ENCODE measurements at regions not wholly inside any gene's neighbourhood (a gene's known extent, or its start where the extent isn't known, plus 50 kb on each side); places are given as distances from the start of the nearest gene placed in this dataset.
"Not testable (repeated sequence)": the region's sequence is repeated elsewhere in the genome, so short reads cannot be mapped to it uniquely, and the experiment has no call there.

- Histone ChIP-seq H3K27ac (ENCODE audit: low read length) (no peak overlapping the region), H3K4me1 (ENCODE audit: control insufficient read depth in 1 of 2, extremely low read depth in 1 of 2, insufficient read depth in 2 of 2, low read length in 2 of 2) (no peaks in the 10 kb centered on the region), H3K36me3 (ENCODE audit: control insufficient read depth in 2 of 2, extremely low read depth in 1 of 2, insufficient read depth in 1 of 2, low read length in 1 of 2) (no peaks in the 10 kb centered on the region), H3K9me3 (no peaks in the 10 kb centered on the region), H3K27me3 (replicated peaks in 1 of 2; ENCODE audit: control insufficient read depth in 2 of 2, extremely low read depth in 1 of 2, insufficient read depth in 2 of 2, low read length in 1 of 2) (no peaks in the 10 kb centered on the region), H3K4me3 (ENCODE audit: control insufficient read depth in 1 of 2, extremely low read depth in 1 of 2, low read length in 1 of 2) (no peak overlapping the region)
- POLR2A ChIA-PET = no interaction called here
- CTCF ChIA-PET = no interaction called here
- Mint-ChIP-seq H3K27me3 (peaks cover 8 to 17% of the 10 kb centered on the region in 2 donors), H3K36me3 (no peaks in the 10 kb centered on the region), H3K4me1 (no peaks in the 10 kb centered on the region), H3K4me3 (no peak overlapping the region), H3K9me3 (no peaks in the 10 kb centered on the region), H3K27ac (no peak overlapping the region)
- 76% methylated on average over 3 of the region's 4 CpGs for whole genome bisulfite sequencing (ENCODE audit: insufficient coverage)
- ATAC-seq (replicated peaks in 1 of 4) (no peak), DNase-seq (no peak)
These were observed 386.0 kb upstream of the MAN1A1 start for GRCh38 chr6:119735530-119735929.

- Mint-ChIP-seq H3K9me3 (no peaks in the 10 kb centered on the region), H3K4me1 (no peaks in the 10 kb centered on the region), H3K27ac (no peak overlapping the region), H3K27me3 (peaks cover 8 to 17% of the 10 kb centered on the region in 2 donors), H3K4me3 (no peak overlapping the region), H3K36me3 (no peaks in the 10 kb centered on the region)
- Histone ChIP-seq H3K27me3 (replicated peaks in 1 of 2; ENCODE audit: control insufficient read depth in 2 of 2, extremely low read depth in 1 of 2, insufficient read depth in 2 of 2, low read length in 1 of 2) (no peaks in the 10 kb centered on the region), H3K4me1 (ENCODE audit: control insufficient read depth in 1 of 2, extremely low read depth in 1 of 2, insufficient read depth in 2 of 2, low read length in 2 of 2) (no peaks in the 10 kb centered on the region), H3K27ac (ENCODE audit: low read length) (no peak overlapping the region), H3K36me3 (ENCODE audit: control insufficient read depth in 2 of 2, extremely low read depth in 1 of 2, insufficient read depth in 1 of 2, low read length in 1 of 2) (no peaks in the 10 kb centered on the region), H3K4me3 (ENCODE audit: control insufficient read depth in 1 of 2, extremely low read depth in 1 of 2, low read length in 1 of 2) (no peak overlapping the region), H3K9me3 (no peaks in the 10 kb centered on the region)
- no peak for DNase-seq
- CTCF ChIA-PET = interaction anchor here in 1 of 2 donors (1.3 kb wide), 1 partner anchor 9 kb away, joined by 4 read pairs; no protein-coding TSS in a partner anchor
- POLR2A ChIA-PET = no interaction called here
- no peak for ATAC-seq (replicated peaks in 1 of 4)
- WGBS (ENCODE audit: insufficient coverage) = no CpG with 5 or more reads among the region's 1 CpG
These were observed 384.7 kb upstream of the MAN1A1 start for GRCh38 chr6:119734227-119734626.

GRCh38 chr6:119728935-119729334, 379.4 kb upstream of the MAN1A1 start:
- no peak overlapping the region for H3K4me3 ChIP-seq (ENCODE audit: control insufficient read depth in 1 of 2, extremely low read depth in 1 of 2, low read length in 1 of 2)
- no peak for ATAC-seq (replicated peaks in 1 of 4)
- no peaks in the 10 kb centered on the region for H3K4me1 ChIP-seq (ENCODE audit: control insufficient read depth in 1 of 2, extremely low read depth in 1 of 2, insufficient read depth in 2 of 2, low read length in 2 of 2)
- CTCF ChIA-PET = no interaction called here
- Mint-ChIP-seq H3K27me3 (no peaks in the 10 kb centered on the region), H3K27ac (no peak overlapping the region), H3K36me3 (no peaks in the 10 kb centered on the region), H3K4me3 (no peak overlapping the region), H3K4me1 (no peaks in the 10 kb centered on the region), H3K9me3 (no peaks in the 10 kb centered on the region)
- H3K9me3 ChIP-seq = no peaks in the 10 kb centered on the region
- H3K27ac ChIP-seq (ENCODE audit: low read length) = no peak overlapping the region
- DNase-seq = no peak
- H3K27me3 ChIP-seq (replicated peaks in 1 of 2; ENCODE audit: control insufficient read depth in 2 of 2, extremely low read depth in 1 of 2, insufficient read depth in 2 of 2, low read length in 1 of 2) = peaks cover 0 to 9% of the 10 kb centered on the region in 2 experiments
- no peaks in the 10 kb centered on the region for H3K36me3 ChIP-seq (ENCODE audit: control insufficient read depth in 2 of 2, extremely low read depth in 1 of 2, insufficient read depth in 1 of 2, low read length in 1 of 2)
- POLR2A ChIA-PET = interaction anchor here in 1 of 2 donors (0.6 kb wide), 1 partner anchor 1728 kb away, joined by 3 read pairs; no protein-coding TSS in a partner anchor
- WGBS (ENCODE audit: insufficient coverage) = 60% methylated on average over 1 of the region's 3 CpGs

- ChIA-PET POLR2A (interaction anchor here in 1 of 2 donors (0.6 kb wide), 1 partner anchor 1727 kb away, joined by 3 read pairs; no protein-coding TSS in a partner anchor), CTCF (no interaction called here)
- H3K27me3 ChIP-seq (replicated peaks in 1 of 2; ENCODE audit: control insufficient read depth in 2 of 2, extremely low read depth in 1 of 2, insufficient read depth in 2 of 2, low read length in 1 of 2) = peaks cover 0 to 9% of the 10 kb centered on the region in 2 experiments
- no peak for DNase-seq
- no peak overlapping the region for H3K27ac Mint-ChIP-seq
- H3K27me3 Mint-ChIP-seq = no peaks in the 10 kb centered on the region
- no peak overlapping the region for H3K27ac ChIP-seq (ENCODE audit: low read length)
- no peak for ATAC-seq (replicated peaks in 1 of 4)
- H3K9me3 ChIP-seq = no peaks in the 10 kb centered on the region
- WGBS (ENCODE audit: insufficient coverage) = 91% methylated on average over 6 of the region's 7 CpGs
- no peaks in the 10 kb centered on the region for H3K4me1 ChIP-seq (ENCODE audit: control insufficient read depth in 1 of 2, extremely low read depth in 1 of 2, insufficient read depth in 2 of 2, low read length in 2 of 2)
- no peaks in the 10 kb centered on the region for H3K36me3 Mint-ChIP-seq
- no peaks in the 10 kb centered on the region for H3K4me1 Mint-ChIP-seq
- peaks cover 0 to 4% (median 0%) of the 10 kb centered on the region in 3 donors for H3K9me3 Mint-ChIP-seq
- no peak overlapping the region for H3K4me3 ChIP-seq (ENCODE audit: control insufficient read depth in 1 of 2, extremely low read depth in 1 of 2, low read length in 1 of 2)
- no peak overlapping the region for H3K4me3 Mint-ChIP-seq
- H3K36me3 ChIP-seq (ENCODE audit: control insufficient read depth in 2 of 2, extremely low read depth in 1 of 2, insufficient read depth in 1 of 2, low read length in 1 of 2) = no peaks in the 10 kb centered on the region
These were observed 378.7 kb upstream of the MAN1A1 start for GRCh38 chr6:119728220-119728750.

GRCh38 chr6:119727504-119728219, 378.1 kb upstream of the MAN1A1 start:
- 47% methylated on average over 2 of the region's 3 CpGs for WGBS (ENCODE audit: insufficient coverage)
- Histone ChIP-seq H3K4me1 (ENCODE audit: control insufficient read depth in 1 of 2, extremely low read depth in 1 of 2, insufficient read depth in 2 of 2, low read length in 2 of 2) (no peaks in the 10 kb centered on the region), H3K4me3 (ENCODE audit: control insufficient read depth in 1 of 2, extremely low read depth in 1 of 2, low read length in 1 of 2) (no peak overlapping the region), H3K27ac (ENCODE audit: low read length) (no peak overlapping the region), H3K27me3 (replicated peaks in 1 of 2; ENCODE audit: control insufficient read depth in 2 of 2, extremely low read depth in 1 of 2, insufficient read depth in 2 of 2, low read length in 1 of 2) (peaks cover 0 to 9% of the 10 kb centered on the region in 2 experiments), H3K9me3 (no peaks in the 10 kb centered on the region), H3K36me3 (ENCODE audit: control insufficient read depth in 2 of 2, extremely low read depth in 1 of 2, insufficient read depth in 1 of 2, low read length in 1 of 2) (no peaks in the 10 kb centered on the region)
- ATAC-seq (replicated peaks in 1 of 4) (no peak), DNase-seq (no peak)
- no peaks in the 10 kb centered on the region for H3K4me1 Mint-ChIP-seq
- H3K27ac Mint-ChIP-seq = no peak overlapping the region
- no peaks in the 10 kb centered on the region for H3K27me3 Mint-ChIP-seq
- CTCF ChIA-PET = no interaction called here
- no peaks in the 10 kb centered on the region for H3K36me3 Mint-ChIP-seq
- POLR2A ChIA-PET = no interaction called here
- H3K4me3 Mint-ChIP-seq = no peak overlapping the region
- H3K9me3 Mint-ChIP-seq = peaks cover 0 to 6% (median 0%) of the 10 kb centered on the region in 3 donors

- H3K27me3 ChIP-seq (replicated peaks in 1 of 2; ENCODE audit: control insufficient read depth in 2 of 2, extremely low read depth in 1 of 2, insufficient read depth in 2 of 2, low read length in 1 of 2); H3K27ac ChIP-seq (ENCODE audit: low read length); H3K36me3 ChIP-seq (ENCODE audit: control insufficient read depth in 2 of 2, extremely low read depth in 1 of 2, insufficient read depth in 1 of 2, low read length in 1 of 2); ATAC-seq (replicated peaks in 1 of 4); H3K4me1 Mint-ChIP-seq; H3K4me3 Mint-ChIP-seq; H3K4me3 ChIP-seq (ENCODE audit: control insufficient read depth in 1 of 2, extremely low read depth in 1 of 2, low read length in 1 of 2); H3K9me3 Mint-ChIP-seq; H3K27me3 Mint-ChIP-seq; CTCF ChIA-PET; H3K9me3 ChIP-seq; H3K36me3 Mint-ChIP-seq; DNase-seq; H3K4me1 ChIP-seq (ENCODE audit: control insufficient read depth in 1 of 2, extremely low read depth in 1 of 2, insufficient read depth in 2 of 2, low read length in 2 of 2); H3K27ac Mint-ChIP-seq: not testable (repeated sequence)
- POLR2A ChIA-PET = interaction anchor here in 1 of 2 donors (0.6 kb wide), 1 partner anchor 173 kb away, joined by 3 read pairs; no protein-coding TSS in a partner anchor
These were observed 377.4 kb upstream of the MAN1A1 start for GRCh38 chr6:119726912-119727311.
